OCI-LY1 (cell line): ENCODE measurements at regions not wholly inside any gene's neighbourhood (a gene's known extent, or its start where the extent isn't known, plus 50 kb on each side); places are given as distances from the start of the nearest gene placed in this dataset.

Experiments
- EZH2 ChIP-seq: fragments of 200-600 bp; sonication (generic), shearing (Covaris generic); IDR thresholded peaks from 2 replicates; pipeline ENCODE4 v1.8.0; 2017; ENCODE audit warnings: borderline replicate concordance, mixed run types, mild to moderate bottlenecking, antibody characterized with exemption, low read length, moderate library complexity, mixed read lengths
- TF ChIP-seq, protein P1 (sequence below): fragments of 200-600 bp; sonication (generic), shearing (Covaris generic); IDR thresholded peaks from 2 replicates; pipeline ENCODE4 v1.5.1; 2017; ENCODE audit warnings: mild to moderate bottlenecking, antibody characterized with exemption, low read length, moderate library complexity, mixed read lengths

DNA sequence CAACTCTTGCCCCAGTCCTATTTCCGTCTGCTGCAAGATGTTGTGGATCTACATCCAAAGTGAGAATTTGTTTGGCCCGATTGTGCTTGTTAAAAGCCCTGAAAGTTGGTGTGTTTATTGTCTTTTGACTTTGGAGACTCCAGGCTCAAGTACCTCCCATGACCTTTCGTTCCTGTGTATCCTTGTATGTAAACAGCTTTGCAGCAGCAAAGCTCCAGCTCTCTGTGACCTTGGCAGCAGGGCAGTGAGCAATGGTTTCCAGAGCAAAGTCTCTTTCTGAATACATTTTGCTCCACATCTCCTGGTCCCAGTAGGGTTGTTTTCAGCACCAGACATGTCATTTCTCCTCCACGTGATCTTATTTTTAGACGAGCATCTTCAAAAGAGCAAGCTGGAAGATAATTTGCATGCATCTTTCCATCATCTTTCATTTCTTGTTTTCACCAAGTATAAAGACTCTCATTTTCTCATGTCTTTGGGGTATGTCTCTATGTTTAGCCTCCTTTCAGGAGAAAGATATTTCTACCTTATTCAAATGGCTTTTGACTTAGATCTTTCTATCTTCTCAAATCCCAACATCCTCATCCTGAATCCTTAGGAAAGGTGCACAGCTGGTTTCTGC lies 68.1 kb upstream of the ERCC6L2 start:
- TF ChIP-seq, protein P1, sequence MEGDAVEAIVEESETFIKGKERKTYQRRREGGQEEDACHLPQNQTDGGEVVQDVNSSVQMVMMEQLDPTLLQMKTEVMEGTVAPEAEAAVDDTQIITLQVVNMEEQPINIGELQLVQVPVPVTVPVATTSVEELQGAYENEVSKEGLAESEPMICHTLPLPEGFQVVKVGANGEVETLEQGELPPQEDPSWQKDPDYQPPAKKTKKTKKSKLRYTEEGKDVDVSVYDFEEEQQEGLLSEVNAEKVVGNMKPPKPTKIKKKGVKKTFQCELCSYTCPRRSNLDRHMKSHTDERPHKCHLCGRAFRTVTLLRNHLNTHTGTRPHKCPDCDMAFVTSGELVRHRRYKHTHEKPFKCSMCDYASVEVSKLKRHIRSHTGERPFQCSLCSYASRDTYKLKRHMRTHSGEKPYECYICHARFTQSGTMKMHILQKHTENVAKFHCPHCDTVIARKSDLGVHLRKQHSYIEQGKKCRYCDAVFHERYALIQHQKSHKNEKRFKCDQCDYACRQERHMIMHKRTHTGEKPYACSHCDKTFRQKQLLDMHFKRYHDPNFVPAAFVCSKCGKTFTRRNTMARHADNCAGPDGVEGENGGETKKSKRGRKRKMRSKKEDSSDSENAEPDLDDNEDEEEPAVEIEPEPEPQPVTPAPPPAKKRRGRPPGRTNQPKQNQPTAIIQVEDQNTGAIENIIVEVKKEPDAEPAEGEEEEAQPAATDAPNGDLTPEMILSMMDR: no peak
- no peak for TF ChIP-seq EZH2
